Embryonic facial prominence (tissue), 1 donor: ENCODE measurements at regions not wholly inside any gene's neighbourhood (a gene's known extent, or its start where the extent isn't known, plus 50 kb on each side); places are given as distances from the start of the nearest gene placed in this dataset.

Experiments used
- DNase-seq: peaks from one replicate; pipeline ENCODE4 v3.0.0-alpha.2; 2016; ENCODE audit errors: extremely low spot score

GRCh38 chr20:60363698-60364097 lies 405.5 kb downstream of the CDH26 start:
- DNase-seq = no peak

GRCh38 chr20:60365064-60365666 lies 406.9 kb downstream of the CDH26 start:
- DNase-seq = no peak

GRCh38 chr20:60365882-60366281 lies 407.7 kb downstream of the CDH26 start:
- no peak for DNase-seq

GRCh38 chr20:60371384-60371783 lies 413.2 kb downstream of the CDH26 start:
- DNase-seq = no peak

- no peak for DNase-seq
Observed at GRCh38 chr20:60372275-60372674, 414.1 kb downstream of the CDH26 start.

- DNase-seq = no peak
Observed at GRCh38 chr20:60372822-60373221, 414.6 kb downstream of the CDH26 start.

GRCh38 chr20:60378620-60379019 lies 420.4 kb downstream of the CDH26 start:
- no peak for DNase-seq

- DNase-seq = no peak
Observed at GRCh38 chr20:60381643-60382400, 423.6 kb downstream of the CDH26 start.

GRCh38 chr20:60389441-60389840 lies 431.2 kb downstream of the CDH26 start:
- DNase-seq = no peak

- DNase-seq = no peak
Observed at GRCh38 chr20:60389882-60390281, 431.7 kb downstream of the CDH26 start.

- no peak for DNase-seq
Observed at GRCh38 chr20:60395991-60396390, 437.8 kb downstream of the CDH26 start.

- DNase-seq = no peak
Observed at GRCh38 chr20:60400567-60400966, 442.3 kb downstream of the CDH26 start.

GRCh38 chr20:60402189-60403058 lies 444.2 kb downstream of the CDH26 start:
- DNase-seq = no peak

- DNase-seq = no peak
Observed at GRCh38 chr20:60403105-60403741, 445.0 kb downstream of the CDH26 start.

GRCh38 chr20:60407011-60407771 lies 449.0 kb downstream of the CDH26 start:
- DNase-seq = no peak

GRCh38 chr20:60407938-60408337 lies 449.7 kb downstream of the CDH26 start:
- DNase-seq = no peak

- DNase-seq = no peak
Observed at GRCh38 chr20:60408435-60408834, 450.2 kb downstream of the CDH26 start.

- no peak for DNase-seq
Observed at GRCh38 chr20:60410618-60411264, 452.5 kb downstream of the CDH26 start.

- no peak for DNase-seq
Observed at GRCh38 chr20:60411813-60412212, 453.6 kb downstream of the CDH26 start.

GRCh38 chr20:60420676-60421229 lies 462.5 kb downstream of the CDH26 start:
- DNase-seq = no peak
